ENCODE measurements at regions not wholly inside any gene's neighbourhood (a gene's known extent, or its start where the extent isn't known, plus 50 kb on each side); places are given as distances from the start of the nearest gene placed in this dataset.

- no peak for ATAC-seq (ENCODE audit: insufficient read depth, low FRiP score)
- TF ChIP-seq CTCF (IDR thresholded peaks at IDR 0.05; ENCODE audit: control extremely low read depth, extremely low read depth): no peak
- Histone ChIP-seq H3K27me3 (ENCODE audit: control insufficient read depth in 3 of 3, insufficient read depth in 3 of 3, low read length in 2 of 3) (peaks cover 0 to 57% (median 5%) of the 10 kb centered on the region in 3 donors), H3K9me3 (ENCODE audit: control insufficient read depth in 4 of 4, insufficient read depth in 3 of 4, low read length in 3 of 4) (no peaks in the 10 kb centered on the region), H3K4me1 (ENCODE audit: control insufficient read depth in 5 of 5, insufficient read depth in 5 of 5, low read length in 5 of 5) (peaks cover 0 to 48% (median 11%) of the 10 kb centered on the region in 5 donors), H3K4me3 (no peak overlapping the region), H3K27ac (ENCODE audit: low read depth in 1 of 2, low read length in 1 of 2) (peak overlapping the region in 1 of 2 donors; percentile 20), H3K36me3 (ENCODE audit: control insufficient read depth in 4 of 4, insufficient read depth in 4 of 4, low read length in 4 of 4) (no peaks in the 10 kb centered on the region), H3K9ac (ENCODE audit: insufficient read depth in 1 of 2, low read length in 2 of 2) (peak overlapping the region in 1 of 2 donors; percentile 67)
- WGBS, 2 donors: 12 to 15% methylated on average over 5 of the region's 5 CpGs
- peak; percentile 78 to 96 (median 95) for DNase-seq
Observed at GRCh38 chr12:114477989-114478395, 72.0 kb upstream of the TBX5 start.

- Histone ChIP-seq H3K4me1 (ENCODE audit: control insufficient read depth in 5 of 5, insufficient read depth in 5 of 5, low read length in 5 of 5) (peaks cover 0 to 37% (median 11%) of the 10 kb centered on the region in 5 donors), H3K36me3 (ENCODE audit: control insufficient read depth in 4 of 4, insufficient read depth in 4 of 4, low read length in 4 of 4) (no peaks in the 10 kb centered on the region), H3K9ac (ENCODE audit: insufficient read depth in 1 of 2, low read length in 2 of 2) (no peak overlapping the region), H3K27ac (ENCODE audit: low read depth in 1 of 2, low read length in 1 of 2) (no peak overlapping the region), H3K9me3 (ENCODE audit: control insufficient read depth in 4 of 4, insufficient read depth in 3 of 4, low read length in 3 of 4) (no peaks in the 10 kb centered on the region), H3K4me3 (no peak overlapping the region), H3K27me3 (ENCODE audit: control insufficient read depth in 3 of 3, insufficient read depth in 3 of 3, low read length in 2 of 3) (peaks cover 0 to 51% (median under 1%) of the 10 kb centered on the region in 3 donors)
- no peak for TF ChIP-seq CTCF (IDR thresholded peaks at IDR 0.05; ENCODE audit: control extremely low read depth, extremely low read depth)
- 36 to 47% methylated on average over 2 of the region's 2 CpGs for WGBS, 2 donors
- ATAC-seq (ENCODE audit: insufficient read depth, low FRiP score): no peak
- peak; percentile 39 to 84 (median 82) for DNase-seq
Observed at GRCh38 chr12:114476159-114476558, 70.2 kb upstream of the TBX5 start.

GRCh38 chr12:114473717-114474116 is 67.8 kb upstream of the TBX5 start:
- TF ChIP-seq CTCF (IDR thresholded peaks at IDR 0.05; ENCODE audit: control extremely low read depth, extremely low read depth): no peak
- Histone ChIP-seq H3K9me3 (ENCODE audit: control insufficient read depth in 4 of 4, insufficient read depth in 3 of 4, low read length in 3 of 4) (no peaks in the 10 kb centered on the region), H3K27me3 (ENCODE audit: control insufficient read depth in 3 of 3, insufficient read depth in 3 of 3, low read length in 2 of 3) (peaks cover 0 to 32% (median 0%) of the 10 kb centered on the region in 3 donors), H3K4me3 (no peak overlapping the region), H3K9ac (ENCODE audit: insufficient read depth in 1 of 2, low read length in 2 of 2) (no peak overlapping the region), H3K36me3 (ENCODE audit: control insufficient read depth in 4 of 4, insufficient read depth in 4 of 4, low read length in 4 of 4) (no peaks in the 10 kb centered on the region), H3K27ac (ENCODE audit: low read depth in 1 of 2, low read length in 1 of 2) (no peak overlapping the region), H3K4me1 (ENCODE audit: control insufficient read depth in 5 of 5, insufficient read depth in 5 of 5, low read length in 5 of 5) (peaks cover 0 to 25% (median 5%) of the 10 kb centered on the region in 5 donors)
- DNase-seq (no peak), ATAC-seq (ENCODE audit: insufficient read depth, low FRiP score) (no peak)
- 79 to 86% methylated on average over 3 of the region's 3 CpGs for WGBS, 2 donors

GRCh38 chr12:114473018-114473417 is 67.1 kb upstream of the TBX5 start:
- no peak for ATAC-seq (ENCODE audit: insufficient read depth, low FRiP score)
- Histone ChIP-seq H3K9ac (ENCODE audit: insufficient read depth in 1 of 2, low read length in 2 of 2) (no peak overlapping the region), H3K4me1 (ENCODE audit: control insufficient read depth in 5 of 5, insufficient read depth in 5 of 5, low read length in 5 of 5) (peaks cover 0 to 18% (median 0%) of the 10 kb centered on the region in 5 donors), H3K4me3 (no peak overlapping the region), H3K36me3 (ENCODE audit: control insufficient read depth in 4 of 4, insufficient read depth in 4 of 4, low read length in 4 of 4) (no peaks in the 10 kb centered on the region), H3K9me3 (ENCODE audit: control insufficient read depth in 4 of 4, insufficient read depth in 3 of 4, low read length in 3 of 4) (no peaks in the 10 kb centered on the region), H3K27ac (ENCODE audit: low read depth in 1 of 2, low read length in 1 of 2) (no peak overlapping the region), H3K27me3 (ENCODE audit: control insufficient read depth in 3 of 3, insufficient read depth in 3 of 3, low read length in 2 of 3) (peaks cover 0 to 26% (median 0%) of the 10 kb centered on the region in 3 donors)
- DNase-seq: no peak
- 76 to 83% methylated on average over 2 of the region's 2 CpGs for WGBS, 2 donors
- no peak for TF ChIP-seq CTCF (IDR thresholded peaks at IDR 0.05; ENCODE audit: control extremely low read depth, extremely low read depth)
